ENCODE measurements at regions not wholly inside any gene's neighbourhood (a gene's known extent, or its start where the extent isn't known, plus 50 kb on each side); places are given as distances from the start of the nearest gene placed in this dataset.
A peak's percentile ranks its signal among the peaks of the same experiment; 100 is the strongest.
"Not testable (repeated sequence)": the region's sequence is repeated elsewhere in the genome, so short reads cannot be mapped to it uniquely, and the experiment has no call there.

DNA sequence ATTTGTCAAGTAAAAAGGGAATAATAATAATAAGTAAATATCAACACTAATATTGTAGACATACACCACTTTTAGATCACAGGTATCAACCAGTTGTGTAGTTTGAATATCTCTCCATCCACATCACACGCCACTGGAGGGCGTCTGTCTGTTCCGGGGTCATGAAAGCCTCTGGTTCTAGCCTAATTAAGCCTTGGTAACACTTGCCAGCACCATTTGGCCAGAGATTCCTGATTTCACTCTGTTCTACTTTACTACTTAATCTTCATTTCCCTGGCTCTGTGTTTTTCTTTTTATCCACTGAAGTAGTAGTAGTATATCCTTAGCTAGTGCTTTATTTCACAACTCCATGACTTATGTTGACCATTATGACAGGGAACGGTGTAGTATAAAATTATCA lies 285.6 kb upstream of the POM121L12 start:
- Histone ChIP-seq H3K4me1 (no peaks in the 10 kb centered on the region), H3K9me3 (no peaks in the 10 kb centered on the region), H3K4me3 (no peak overlapping the region), H3K27me3 (no peaks in the 10 kb centered on the region), H3K27ac (no peak overlapping the region), H3K36me3 (no peaks in the 10 kb centered on the region)
- TF ChIP-seq, protein P1, sequence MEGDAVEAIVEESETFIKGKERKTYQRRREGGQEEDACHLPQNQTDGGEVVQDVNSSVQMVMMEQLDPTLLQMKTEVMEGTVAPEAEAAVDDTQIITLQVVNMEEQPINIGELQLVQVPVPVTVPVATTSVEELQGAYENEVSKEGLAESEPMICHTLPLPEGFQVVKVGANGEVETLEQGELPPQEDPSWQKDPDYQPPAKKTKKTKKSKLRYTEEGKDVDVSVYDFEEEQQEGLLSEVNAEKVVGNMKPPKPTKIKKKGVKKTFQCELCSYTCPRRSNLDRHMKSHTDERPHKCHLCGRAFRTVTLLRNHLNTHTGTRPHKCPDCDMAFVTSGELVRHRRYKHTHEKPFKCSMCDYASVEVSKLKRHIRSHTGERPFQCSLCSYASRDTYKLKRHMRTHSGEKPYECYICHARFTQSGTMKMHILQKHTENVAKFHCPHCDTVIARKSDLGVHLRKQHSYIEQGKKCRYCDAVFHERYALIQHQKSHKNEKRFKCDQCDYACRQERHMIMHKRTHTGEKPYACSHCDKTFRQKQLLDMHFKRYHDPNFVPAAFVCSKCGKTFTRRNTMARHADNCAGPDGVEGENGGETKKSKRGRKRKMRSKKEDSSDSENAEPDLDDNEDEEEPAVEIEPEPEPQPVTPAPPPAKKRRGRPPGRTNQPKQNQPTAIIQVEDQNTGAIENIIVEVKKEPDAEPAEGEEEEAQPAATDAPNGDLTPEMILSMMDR (IDR thresholded peaks at IDR 0.05), result peak in 1 of 5 experiments; percentile 18
- TF ChIP-seq POLR2A (IDR thresholded peaks at IDR 0.05) (no peak), POLR2AphosphoS5 (IDR thresholded peaks at IDR 0.05) (no peak), EP300 (IDR thresholded peaks at IDR 0.05; ENCODE audit: low read depth) (no peak)
- intact Hi-C loops (cut with DNase I; ENCODE audit: low total_unique reads) (no loop called here), in situ Hi-C loops (cut with MboI; ENCODE audit: low pct_ligation_motif_present in 1 of 4, low pct_unique_long_range_greater_than_20kb in 1 of 4, low sequenced_read_pairs in 3 of 4) (no loop called here)
- peak; percentile 15 for DNase-seq
- WGBS, 2 donors (ENCODE audit: low coverage in 1 of 2), result 49 to 53% methylated on average over 4 of the region's 4 CpGs

DNA sequence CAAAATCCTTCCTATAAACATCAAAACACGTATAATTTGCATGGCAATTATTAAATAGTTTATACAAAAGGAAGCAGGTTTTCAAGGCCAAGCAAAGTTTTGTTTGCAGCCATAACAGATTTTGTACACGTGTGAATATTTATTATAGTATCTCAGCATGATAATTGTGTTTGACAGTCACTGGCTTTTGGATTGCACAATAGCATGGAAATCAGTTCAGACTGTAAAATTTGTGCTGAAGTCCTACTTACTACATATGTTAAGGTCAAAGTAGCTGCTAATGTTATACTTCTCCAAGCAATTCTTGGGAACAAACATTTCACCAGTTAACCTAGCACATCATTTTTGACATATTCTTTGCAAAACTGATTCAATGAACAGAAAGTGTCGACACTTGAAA lies 287.6 kb upstream of the POM121L12 start:
- no peak overlapping the region for H3K4me3 ChIP-seq
- no peaks in the 10 kb centered on the region for H3K27me3 ChIP-seq
- no peaks in the 10 kb centered on the region for H3K9me3 ChIP-seq
- in situ Hi-C loops (cut with MboI; ENCODE audit: low pct_ligation_motif_present in 1 of 4, low pct_unique_long_range_greater_than_20kb in 1 of 4, low sequenced_read_pairs in 3 of 4) (no loop called here), intact Hi-C loops (cut with DNase I; ENCODE audit: low total_unique reads) (no loop called here)
- no peaks in the 10 kb centered on the region for H3K4me1 ChIP-seq
- no peaks in the 10 kb centered on the region for H3K36me3 ChIP-seq
- no peak for DNase-seq
- H3K27ac ChIP-seq, result no peak overlapping the region
- WGBS, 2 donors (ENCODE audit: low coverage in 1 of 2), result 57 to 65% methylated on average over 2 to 3 of the region's 3 CpGs
- TF ChIP-seq EP300 (IDR thresholded peaks at IDR 0.05; ENCODE audit: low read depth) (no peak), POLR2A (IDR thresholded peaks at IDR 0.05) (no peak), POLR2AphosphoS5 (IDR thresholded peaks at IDR 0.05) (no peak)
- TF ChIP-seq, protein P1 (IDR thresholded peaks at IDR 0.05), result no peak

GRCh38 chr7:52741670-52742290 lies 293.7 kb upstream of the POM121L12 start:
- Histone ChIP-seq H3K4me1 (no peaks in the 10 kb centered on the region), H3K27me3 (no peaks in the 10 kb centered on the region), H3K9me3 (no peaks in the 10 kb centered on the region), H3K36me3 (no peaks in the 10 kb centered on the region), H3K27ac (no peak overlapping the region), H3K4me3 (no peak overlapping the region)
- in situ Hi-C loops (cut with MboI; ENCODE audit: low pct_ligation_motif_present in 1 of 4, low pct_unique_long_range_greater_than_20kb in 1 of 4, low sequenced_read_pairs in 3 of 4) (no loop called here), intact Hi-C loops (cut with DNase I; ENCODE audit: low total_unique reads) (no loop called here)
- DNase-seq, result no peak
- 65 to 73% methylated on average over 2 of the region's 2 CpGs for WGBS, 2 donors (ENCODE audit: low coverage in 1 of 2)
- TF ChIP-seq POLR2A (IDR thresholded peaks at IDR 0.05) (no peak), EP300 (IDR thresholded peaks at IDR 0.05; ENCODE audit: low read depth) (no peak), POLR2AphosphoS5 (IDR thresholded peaks at IDR 0.05) (no peak)
- TF ChIP-seq, protein P1 (IDR thresholded peaks at IDR 0.05), result no peak

DNA sequence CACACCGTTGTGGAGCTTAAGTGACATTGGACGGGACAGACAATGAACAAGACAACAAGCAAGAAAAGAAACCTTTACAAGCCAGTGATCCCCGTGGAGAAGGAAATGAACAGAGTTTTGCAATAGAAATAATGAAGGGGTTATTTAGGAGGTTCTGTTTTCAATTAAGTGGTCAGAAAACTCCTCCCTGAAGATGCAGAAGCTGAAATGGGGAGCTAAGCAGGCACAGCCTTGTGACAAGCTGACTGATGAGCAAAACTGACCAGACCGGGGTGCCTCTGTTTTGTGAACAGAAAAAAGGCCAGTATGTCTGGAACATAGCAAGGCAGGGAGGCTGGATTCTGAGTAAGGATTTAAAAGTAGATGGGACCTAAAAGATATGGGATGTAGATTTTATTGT lies 299.8 kb upstream of the POM121L12 start:
- no peaks in the 10 kb centered on the region for H3K27me3 ChIP-seq
- H3K4me3 ChIP-seq, result no peak overlapping the region
- DNase-seq, result no peak
- whole genome bisulfite sequencing, 2 donors (ENCODE audit: low coverage in 1 of 2), result 64 to 77% methylated on average over 4 of the region's 4 CpGs
- no peaks in the 10 kb centered on the region for H3K9me3 ChIP-seq
- H3K4me1 ChIP-seq, result no peaks in the 10 kb centered on the region
- no peak overlapping the region for H3K27ac ChIP-seq
- intact Hi-C loops (cut with DNase I; ENCODE audit: low total_unique reads) (no loop called here), in situ Hi-C loops (cut with MboI; ENCODE audit: low pct_ligation_motif_present in 1 of 4, low pct_unique_long_range_greater_than_20kb in 1 of 4, low sequenced_read_pairs in 3 of 4) (no loop called here)
- TF ChIP-seq, protein P1 (IDR thresholded peaks at IDR 0.05), result no peak
- TF ChIP-seq POLR2AphosphoS5 (IDR thresholded peaks at IDR 0.05) (no peak), EP300 (IDR thresholded peaks at IDR 0.05; ENCODE audit: low read depth) (no peak), POLR2A (IDR thresholded peaks at IDR 0.05) (no peak)
- H3K36me3 ChIP-seq, result no peaks in the 10 kb centered on the region

GRCh38 chr7:52728683-52729082 lies 306.8 kb upstream of the POM121L12 start:
- DNase-seq; H3K4me1 ChIP-seq; H3K4me3 ChIP-seq; H3K9me3 ChIP-seq; H3K27ac ChIP-seq; in situ Hi-C loops (cut with MboI; ENCODE audit: low pct_ligation_motif_present in 1 of 4, low pct_unique_long_range_greater_than_20kb in 1 of 4, low sequenced_read_pairs in 3 of 4); intact Hi-C loops (cut with DNase I; ENCODE audit: low total_unique reads); H3K36me3 ChIP-seq; H3K27me3 ChIP-seq: not testable (repeated sequence)
- WGBS, 2 donors (ENCODE audit: low coverage in 1 of 2), result 72 to 73% methylated on average over 4 to 5 of the region's 5 CpGs
